Stimulated activated CD8-positive, alpha-beta memory T cell treated with anti-CD3 and anti-CD28 coated beads, Interleukin-2, amount 100 ng/mL, for 48 hours (primary cell): ENCODE measurements at regions not wholly inside any gene's neighbourhood (a gene's known extent, or its start where the extent isn't known, plus 50 kb on each side); places are given as distances from the start of the nearest gene placed in this dataset.
A peak's percentile ranks its signal among the peaks of the same experiment; 100 is the strongest.

Experiments
- DNase-seq, 2 donors: peaks; one replicate each; pipeline ENCODE4 v3.0.0-alpha.2; 2020; ENCODE audit warnings: low read depth in 2 of 2

- no peak for DNase-seq
These were observed 521.0 kb downstream of the FUT8 start for GRCh38 chr14:65933400-65934069.

DNA sequence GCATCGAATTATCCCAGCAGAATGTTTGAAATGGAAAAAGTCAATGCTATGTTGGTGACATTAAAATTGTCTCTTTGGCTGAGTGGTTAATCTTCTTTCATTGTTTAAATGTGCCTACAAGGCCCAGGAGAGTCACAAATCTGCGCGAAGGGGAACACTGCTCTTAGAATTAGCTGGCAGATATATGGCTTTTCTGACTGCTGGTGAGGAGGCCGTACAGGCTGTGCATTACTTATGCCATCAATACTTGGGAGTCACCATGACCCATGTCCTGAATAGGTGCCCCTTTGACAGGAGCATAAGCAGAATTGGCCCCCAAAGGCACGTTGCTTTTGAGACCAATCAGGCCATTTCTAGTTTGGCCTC is 521.5 kb downstream of the FUT8 start:
- DNase-seq = no peak

- DNase-seq = no peak
These were observed 523.9 kb downstream of the FUT8 start for GRCh38 chr14:65936342-65936975.

GRCh38 chr14:65937079-65937959 is 524.8 kb downstream of the FUT8 start:
- DNase-seq = no peak

DNA sequence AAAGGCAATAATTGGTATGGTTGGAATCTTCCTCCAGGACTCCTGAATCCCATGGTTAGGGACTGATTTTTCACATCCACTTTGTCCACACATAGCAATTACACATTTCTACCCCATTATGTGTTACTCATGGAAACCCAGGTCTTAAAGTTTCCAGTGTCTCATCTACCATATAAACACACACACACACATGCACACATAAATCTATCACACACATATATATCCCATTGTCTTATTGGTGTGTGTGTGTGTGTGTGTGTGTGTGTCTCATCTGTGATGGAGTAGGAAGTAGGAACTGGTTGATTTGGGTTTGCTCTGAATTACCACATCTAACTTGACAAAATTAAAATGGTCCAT is 525.4 kb downstream of the FUT8 start:
- no peak for DNase-seq

DNA sequence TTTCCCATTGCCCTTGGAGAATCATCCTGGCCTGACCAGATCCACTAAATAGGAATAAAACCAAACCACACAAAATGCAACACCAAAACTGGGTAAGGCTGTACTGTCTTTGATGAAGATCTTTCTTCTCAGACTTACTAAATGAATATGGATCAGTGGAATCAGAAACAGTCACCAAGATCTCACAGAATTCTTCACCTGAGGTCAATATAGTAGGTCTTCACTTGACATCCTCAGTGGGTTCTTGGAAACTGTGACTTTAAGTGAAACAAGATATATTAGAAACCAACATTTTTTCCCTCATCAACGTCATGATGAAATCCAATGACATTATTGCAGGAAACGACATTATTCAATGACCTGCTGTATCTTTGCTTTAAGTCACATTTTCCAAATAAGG is 526.2 kb downstream of the FUT8 start:
- no peak for DNase-seq

DNA sequence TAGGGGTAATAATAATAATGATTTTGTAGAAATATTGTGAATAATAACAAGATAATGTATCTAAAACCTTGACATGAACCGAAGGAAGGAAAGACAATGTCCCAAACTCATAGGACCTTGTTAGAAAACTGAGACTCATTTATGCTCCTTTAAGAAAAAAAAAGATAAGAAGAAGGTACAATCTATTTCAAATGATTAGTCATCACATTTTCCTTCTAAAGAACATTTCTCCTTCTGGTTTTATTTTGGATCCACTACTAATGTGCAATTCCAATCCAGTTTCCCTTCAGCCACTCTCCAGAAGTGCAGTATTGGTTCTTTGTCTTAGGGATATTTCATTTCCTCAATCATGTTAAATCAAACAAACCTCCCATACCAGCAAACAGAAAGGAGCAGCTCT is 526.7 kb downstream of the FUT8 start:
- DNase-seq = no peak

DNA sequence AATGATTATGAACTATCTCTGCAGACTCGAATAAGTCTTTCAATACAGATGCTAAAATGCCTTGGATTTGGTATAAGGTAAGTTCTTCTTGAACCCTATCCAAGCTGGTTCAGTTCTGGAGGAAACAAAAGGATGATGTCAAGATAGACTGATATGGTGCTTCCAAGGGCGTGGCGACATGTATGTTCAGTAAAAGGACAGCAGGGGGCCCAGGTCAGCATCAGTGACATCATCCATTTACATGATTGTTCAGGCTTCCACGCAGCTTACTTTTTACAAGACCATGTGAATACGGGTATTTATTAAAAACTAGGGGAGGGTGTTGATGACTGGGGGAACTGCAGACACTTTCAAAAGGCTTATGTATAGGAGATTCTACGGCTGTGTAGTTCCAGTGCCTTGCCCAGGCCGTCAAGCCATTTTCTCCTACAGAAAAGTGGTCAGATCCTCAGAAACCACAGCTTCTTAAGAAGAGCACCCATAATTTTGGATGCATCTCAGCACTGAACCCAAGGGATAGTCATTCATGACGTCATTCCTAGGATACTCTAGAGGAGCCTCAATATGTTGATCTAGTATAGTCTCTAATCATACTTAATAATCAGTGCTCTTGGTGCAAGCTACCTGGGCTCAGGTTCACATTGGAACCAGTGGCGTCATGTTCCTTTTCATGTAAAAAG is 527.7 kb downstream of the FUT8 start:
- no peak for DNase-seq

DNA sequence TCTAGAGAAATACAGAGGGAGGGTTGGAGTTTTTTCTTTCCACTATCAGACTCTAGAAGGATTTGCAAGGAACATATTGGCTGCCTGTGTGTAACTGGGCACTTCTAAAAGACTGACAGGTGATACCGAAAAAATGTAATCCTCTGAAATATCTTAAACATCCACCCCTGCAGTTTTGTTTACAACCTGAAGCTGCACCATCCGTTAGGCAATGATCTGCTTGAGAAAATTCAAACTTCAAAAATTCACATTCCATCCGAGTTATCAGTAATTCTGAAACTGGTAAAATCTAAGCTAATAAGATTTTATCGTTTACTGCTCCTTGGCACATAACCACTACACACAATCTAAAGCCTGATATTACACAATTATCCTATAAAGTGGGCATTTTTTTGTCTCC is 528.6 kb downstream of the FUT8 start:
- DNase-seq = no peak

DNA sequence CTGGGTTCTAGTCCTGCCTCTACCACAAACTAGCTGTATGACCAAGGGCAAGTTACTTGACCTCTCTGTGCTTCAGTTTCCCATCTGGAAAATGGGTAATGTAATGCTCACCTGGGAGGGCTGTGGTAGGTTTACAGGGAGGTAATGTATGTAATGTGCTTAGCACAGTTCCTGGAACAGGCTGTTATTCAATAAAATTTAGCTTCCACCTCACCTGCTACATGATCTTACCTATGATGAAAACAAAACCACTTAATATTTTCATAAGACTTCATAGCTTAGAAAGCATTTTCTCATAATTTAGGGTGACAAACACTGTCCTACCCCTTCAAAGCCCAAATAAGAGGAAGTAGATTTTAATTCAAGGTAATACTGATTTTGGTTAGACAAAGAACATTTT is 530.6 kb downstream of the FUT8 start:
- DNase-seq = no peak

- no peak for DNase-seq
These were observed 531.4 kb downstream of the FUT8 start for GRCh38 chr14:65943916-65944410.

DNA sequence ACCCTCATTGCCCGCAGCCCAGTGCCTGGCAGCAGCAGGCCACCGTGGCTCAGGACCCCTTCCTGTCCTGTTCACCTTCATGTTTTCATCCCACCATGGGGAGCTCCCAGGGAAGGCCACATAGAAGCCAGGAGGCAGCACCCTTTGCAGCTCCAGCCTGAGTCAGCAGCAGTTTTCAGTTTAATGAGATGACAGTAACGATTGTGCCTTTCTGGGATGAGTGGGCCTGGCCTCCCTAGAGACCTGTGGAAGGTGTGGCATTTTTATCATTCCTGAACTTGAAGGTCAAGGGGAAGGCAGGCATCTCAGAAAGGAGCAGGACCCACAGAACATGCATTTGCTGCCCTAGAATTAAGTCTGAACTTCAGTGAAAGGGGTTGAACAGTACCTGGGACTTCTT is 532.8 kb downstream of the FUT8 start:
- DNase-seq = no peak

DNA sequence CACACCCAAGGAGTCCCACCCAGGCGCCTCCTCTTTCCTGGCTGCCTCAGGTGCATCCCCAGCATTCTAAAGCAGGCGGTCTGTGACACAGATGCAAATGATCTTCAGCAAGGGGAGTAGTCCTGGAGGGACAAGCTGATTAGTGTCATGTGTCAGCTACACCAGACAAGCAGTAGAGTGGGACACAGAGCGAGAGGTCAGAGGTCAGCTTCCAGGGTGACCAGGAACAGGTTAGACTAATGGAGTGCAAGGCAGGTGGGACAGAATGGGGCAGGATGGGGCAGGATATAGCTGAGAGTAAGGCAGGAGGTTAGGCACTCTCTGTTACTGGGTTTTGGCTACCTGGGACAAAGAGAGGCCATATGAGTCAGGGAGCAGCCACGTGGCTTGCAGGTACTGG is 534.0 kb downstream of the FUT8 start:
- no peak for DNase-seq

GRCh38 chr14:65948302-65948701 is 535.8 kb downstream of the FUT8 start:
- no peak for DNase-seq

DNA sequence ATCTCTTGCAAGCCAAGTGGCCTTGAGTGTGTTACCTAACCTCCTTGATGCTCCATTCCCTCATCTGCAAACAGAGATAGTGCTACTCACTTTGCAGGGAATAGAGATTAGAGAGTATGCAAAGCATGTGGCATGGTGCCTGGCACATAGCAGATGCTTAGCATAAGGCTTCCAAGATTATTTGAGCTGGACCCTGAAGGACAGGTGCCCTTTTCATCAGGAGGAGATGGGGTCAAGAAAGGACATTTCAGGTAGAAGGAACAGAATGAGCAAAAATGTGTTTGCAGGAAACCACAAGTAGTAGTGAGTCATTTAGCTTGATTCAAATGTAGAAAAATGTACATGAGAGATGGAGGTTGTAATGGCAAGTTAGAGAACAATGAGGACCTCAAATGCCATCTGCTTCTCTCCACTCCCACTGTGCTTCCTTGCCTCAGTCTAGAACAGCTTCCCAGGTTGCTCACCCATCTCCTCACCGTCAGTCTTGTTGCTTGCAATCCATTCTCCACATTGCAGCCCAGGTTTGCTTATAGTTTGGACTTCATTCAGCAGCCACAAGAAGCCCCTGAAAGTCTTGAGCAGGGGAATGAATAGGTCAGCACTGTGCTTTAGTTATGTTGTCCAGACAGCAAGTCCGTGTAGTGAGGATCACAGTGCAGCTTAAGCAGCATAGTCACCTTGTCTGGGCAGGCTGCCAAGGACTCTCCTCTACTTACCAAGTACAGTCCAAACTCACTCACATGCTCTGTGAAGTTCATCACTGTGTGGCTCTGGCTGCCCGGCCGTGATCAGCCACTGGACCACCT is 536.3 kb upstream of the CCDC196 start:
- DNase-seq = peak; percentile 19 to 47

DNA sequence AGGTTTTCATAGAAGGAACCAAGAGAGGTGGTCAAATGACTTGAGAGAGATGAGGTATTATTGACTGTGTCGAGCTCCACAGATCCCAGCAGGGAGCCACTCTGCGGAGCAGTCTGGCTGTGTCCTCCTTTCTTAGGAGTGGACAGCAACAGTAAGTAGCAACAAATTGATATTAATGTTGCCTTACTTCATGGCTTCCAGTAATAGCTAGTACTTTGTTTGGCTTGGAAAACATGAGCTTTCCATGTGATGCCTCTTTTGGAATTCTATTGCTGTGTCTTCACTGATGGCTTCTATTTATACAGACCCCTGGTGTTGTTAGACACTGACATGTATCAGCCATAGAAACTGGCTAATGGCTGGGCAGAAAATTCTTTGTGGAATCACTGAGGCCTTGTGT is 531.2 kb upstream of the CCDC196 start:
- no peak for DNase-seq

DNA sequence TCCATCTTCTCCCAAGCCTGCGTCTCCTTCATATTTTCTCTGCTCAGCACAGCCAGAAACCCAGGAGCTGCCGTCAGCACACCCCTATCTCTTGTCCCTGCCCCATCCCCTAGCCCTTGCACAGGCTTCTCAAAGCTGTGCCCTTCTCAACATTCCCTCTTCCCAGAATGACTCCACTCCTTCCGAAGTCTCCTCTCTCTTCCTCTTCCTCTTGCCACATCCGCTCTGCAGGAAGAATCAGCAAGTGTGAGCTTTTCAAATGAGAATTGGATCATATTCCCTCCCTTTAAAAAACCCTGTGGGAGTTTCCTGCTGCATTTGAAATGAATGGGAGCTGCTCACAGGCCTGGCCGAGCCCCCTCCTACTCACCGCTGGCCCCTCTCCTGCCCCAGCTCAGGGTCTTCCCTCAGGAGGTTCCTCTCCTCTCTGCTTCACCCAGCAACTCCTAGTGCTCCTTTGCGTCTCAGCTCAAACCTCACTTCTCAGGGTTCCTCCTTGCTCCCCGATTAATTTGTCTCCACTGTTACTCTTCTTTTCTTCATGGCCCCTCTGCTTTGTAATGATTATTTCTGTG is 528.5 kb upstream of the CCDC196 start:
- DNase-seq = no peak

GRCh38 chr14:65958664-65959562 is 527.3 kb upstream of the CCDC196 start:
- DNase-seq = no peak

- DNase-seq = no peak
These were observed 526.6 kb upstream of the CCDC196 start for GRCh38 chr14:65959563-65960024.

- DNase-seq = peak; percentile 68 to 80
These were observed 525.2 kb upstream of the CCDC196 start for GRCh38 chr14:65961004-65961403.
